RWPE1 (cell line): ENCODE measurements at regions not wholly inside any gene's neighbourhood (a gene's known extent, or its start where the extent isn't known, plus 50 kb on each side); places are given as distances from the start of the nearest gene placed in this dataset.
"Not testable (repeated sequence)": the region's sequence is repeated elsewhere in the genome, so short reads cannot be mapped to it uniquely, and the experiment has no call there.

Source experiments
- CTCF ChIA-PET: fragments of 350-600 bp; sonication (Branson Sonifier 250); formaldehyde crosslinking; extraction: SDS; loops from one replicate; lab custom pipeline; 2021; lab: Yijun Ruan, JAX
- POLR2A ChIA-PET: fragments of 400-600 bp; formaldehyde crosslinking; extraction: SDS; loops from one replicate; lab custom pipeline; 2020; ENCODE audit warnings: antibody characterized with exemption; ENCODE audit not compliant: low non-redundant PET; lab: Yijun Ruan, JAX
- DNase-seq: peaks from one replicate; pipeline ENCODE4 v3.0.0; 2012; ENCODE audit warnings: low spot score
- H3K27ac ChIP-seq: fragments of 450-650 bp; 2 replicates; pipeline ENCODE4 v1.5.1; 2017
- TF ChIP-seq, protein P1 (sequence below): fragments of 450-650 bp; conservative IDR thresholded peaks from 2 replicates; pipeline ENCODE4 v1.5.1; 2017; ENCODE audit warnings: low read depth, mild to moderate bottlenecking

DNA sequence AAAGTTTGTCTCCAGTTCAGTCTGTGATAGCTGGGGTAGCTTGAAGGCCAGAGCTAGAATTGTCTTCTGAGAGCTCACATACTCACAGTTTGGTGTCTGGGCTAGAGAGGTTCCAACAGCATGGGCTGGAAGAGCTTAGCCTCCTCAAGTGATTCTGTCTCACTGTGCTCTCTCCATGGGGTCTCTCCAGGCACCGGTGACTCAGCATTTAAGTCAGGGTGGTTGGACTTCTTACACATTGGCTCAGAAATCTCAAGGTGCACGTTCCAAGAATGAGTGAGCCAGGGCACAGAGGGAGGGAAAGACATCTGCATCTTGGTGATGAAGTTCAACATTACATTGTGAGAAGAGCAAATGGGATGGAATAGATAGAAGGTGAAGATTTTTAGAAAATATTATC is 207.3 kb upstream of the DDX18 start:
- POLR2A ChIA-PET, result no interaction called here

GRCh38 chr2:117613101-117613500 is 201.4 kb upstream of the DDX18 start:
- H3K27ac ChIP-seq, result no peak overlapping the region
- ChIA-PET POLR2A (interaction anchor here (0.6 kb wide), 1 partner anchor 324 kb away, joined by 6 read pairs; no protein-coding TSS in a partner anchor), CTCF (no interaction called here)
- no peak for DNase-seq
- TF ChIP-seq, protein P1, sequence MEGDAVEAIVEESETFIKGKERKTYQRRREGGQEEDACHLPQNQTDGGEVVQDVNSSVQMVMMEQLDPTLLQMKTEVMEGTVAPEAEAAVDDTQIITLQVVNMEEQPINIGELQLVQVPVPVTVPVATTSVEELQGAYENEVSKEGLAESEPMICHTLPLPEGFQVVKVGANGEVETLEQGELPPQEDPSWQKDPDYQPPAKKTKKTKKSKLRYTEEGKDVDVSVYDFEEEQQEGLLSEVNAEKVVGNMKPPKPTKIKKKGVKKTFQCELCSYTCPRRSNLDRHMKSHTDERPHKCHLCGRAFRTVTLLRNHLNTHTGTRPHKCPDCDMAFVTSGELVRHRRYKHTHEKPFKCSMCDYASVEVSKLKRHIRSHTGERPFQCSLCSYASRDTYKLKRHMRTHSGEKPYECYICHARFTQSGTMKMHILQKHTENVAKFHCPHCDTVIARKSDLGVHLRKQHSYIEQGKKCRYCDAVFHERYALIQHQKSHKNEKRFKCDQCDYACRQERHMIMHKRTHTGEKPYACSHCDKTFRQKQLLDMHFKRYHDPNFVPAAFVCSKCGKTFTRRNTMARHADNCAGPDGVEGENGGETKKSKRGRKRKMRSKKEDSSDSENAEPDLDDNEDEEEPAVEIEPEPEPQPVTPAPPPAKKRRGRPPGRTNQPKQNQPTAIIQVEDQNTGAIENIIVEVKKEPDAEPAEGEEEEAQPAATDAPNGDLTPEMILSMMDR, result no peak

More for the DNA sequence above, 207.3 kb upstream of the DDX18 start:
- no peak overlapping the region for H3K27ac ChIP-seq
- DNase-seq, result no peak
- TF ChIP-seq, protein P1, result no peak
- CTCF ChIA-PET, result interaction anchor here (0.6 kb wide), 1 partner anchor 13 kb away, joined by 5 read pairs; no protein-coding TSS in a partner anchor

DNA sequence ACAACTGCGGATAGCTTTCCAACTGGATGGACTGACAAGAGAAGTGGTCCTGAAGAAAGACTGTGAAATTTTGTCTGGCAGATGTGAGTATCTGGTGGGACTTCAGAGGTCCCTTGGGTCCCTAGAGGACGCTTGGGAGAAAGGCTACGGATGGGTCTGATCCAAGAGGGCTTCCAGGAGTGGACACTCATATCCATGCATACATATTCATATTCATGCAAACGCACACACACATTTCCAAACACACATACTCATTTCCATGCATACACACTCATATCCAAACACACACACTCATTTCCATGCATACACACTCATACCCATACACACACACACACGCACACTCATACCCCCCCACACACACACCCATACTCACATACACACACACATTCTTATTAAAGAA is 200.2 kb upstream of the DDX18 start:
- ChIA-PET CTCF (no interaction called here), POLR2A (no interaction called here)
- no peak for DNase-seq
- TF ChIP-seq, protein P1, result no peak
- H3K27ac ChIP-seq, result no peak overlapping the region

GRCh38 chr2:117614823-117615534 is 199.5 kb upstream of the DDX18 start:
- TF ChIP-seq, protein P1, result no peak
- DNase-seq, result no peak
- ChIA-PET CTCF (no interaction called here), POLR2A (no interaction called here)
- no peak overlapping the region for H3K27ac ChIP-seq

DNA sequence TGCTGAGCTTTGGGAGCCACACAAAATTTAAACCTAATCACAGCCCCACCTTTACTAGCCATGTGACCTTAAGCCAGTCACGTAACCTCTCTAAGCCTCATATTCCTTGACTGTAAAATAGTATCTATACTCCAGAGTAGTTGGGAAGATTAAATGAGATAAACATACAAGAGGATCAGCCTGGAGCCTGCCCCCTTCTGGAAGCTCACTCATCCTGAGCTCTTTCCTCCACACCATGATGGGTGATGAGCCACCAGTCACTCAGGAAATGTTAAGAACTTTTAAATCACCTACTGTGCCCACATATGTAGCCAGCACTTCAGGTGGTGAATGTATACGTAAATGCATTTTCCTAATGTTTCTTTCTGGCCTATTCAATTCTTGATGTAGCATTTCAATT is 195.9 kb upstream of the DDX18 start:
- TF ChIP-seq, protein P1, result no peak

GRCh38 chr2:117621326-117621725 is 193.2 kb upstream of the DDX18 start:
- TF ChIP-seq, protein P1, result no peak
- POLR2A ChIA-PET, result no interaction called here
- no peak for DNase-seq
- H3K27ac ChIP-seq, result no peak overlapping the region
- CTCF ChIA-PET, result no interaction called here

More for the DNA sequence above, 195.9 kb upstream of the DDX18 start:
- H3K27ac ChIP-seq, result no peak overlapping the region
- ChIA-PET POLR2A (no interaction called here), CTCF (no interaction called here)
- no peak for DNase-seq

- DNase-seq, H3K27ac ChIP-seq, POLR2A ChIA-PET, CTCF ChIA-PET: not testable (repeated sequence)
Observed at GRCh38 chr2:117623175-117623574, 191.3 kb upstream of the DDX18 start.
